ENCODE measurements at regions not wholly inside any gene's neighbourhood (a gene's known extent, or its start where the extent isn't known, plus 50 kb on each side); places are given as distances from the start of the nearest gene placed in this dataset.

DNA sequence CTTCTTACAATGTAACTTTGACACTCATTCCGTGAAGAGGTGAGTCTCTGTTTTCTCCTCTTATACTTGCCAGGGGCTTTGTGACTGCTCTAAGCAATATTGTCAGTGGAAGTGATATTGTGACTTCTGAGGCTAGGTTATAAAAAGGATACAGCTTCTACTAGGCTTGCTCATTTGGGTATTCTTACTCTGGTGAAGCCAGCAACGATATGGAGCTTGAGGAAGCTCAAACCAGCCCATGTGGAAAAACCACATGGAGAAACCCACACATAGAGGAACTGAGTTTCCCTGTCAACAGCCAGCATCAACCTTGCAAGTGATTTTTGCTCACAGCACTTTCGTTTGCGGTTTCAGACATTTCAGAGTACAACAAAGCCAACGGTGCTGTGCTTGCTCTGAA is 149.6 kb upstream of the SEMA3E start (continued):
- no peak for TF ChIP-seq SP4 (IDR thresholded peaks at IDR 0.05; ENCODE audit: low read length)
- TF ChIP-seq NANOG (IDR thresholded peaks at IDR 0.05; ENCODE audit: insufficient read depth, low read depth, low read length, poor library complexity, severe bottlenecking), result no peak

Measured in H1 (cell line).